Hepatocyte (in vitro differentiated cells): ENCODE measurements at regions not wholly inside any gene's neighbourhood (a gene's known extent, or its start where the extent isn't known, plus 50 kb on each side); places are given as distances from the start of the nearest gene placed in this dataset.
"Not testable (repeated sequence)": the region's sequence is repeated elsewhere in the genome, so short reads cannot be mapped to it uniquely, and the experiment has no call there.

Source experiments
- EZH2 ChIP-seq: fragments of 200-600 bp; sonication (generic); IDR thresholded peaks from 2 replicates; pipeline ENCODE4 v1.6.1; 2016; ENCODE audit warnings: antibody characterized with exemption, mild to moderate bottlenecking, borderline replicate concordance
- TF ChIP-seq, protein P1 (sequence below): fragments of 200-600 bp; sonication (generic); IDR thresholded peaks from 2 replicates; pipeline ENCODE4 v1.5.1; 2016; ENCODE audit warnings: antibody characterized with exemption, mild to moderate bottlenecking; ENCODE audit not compliant: poor library complexity

DNA sequence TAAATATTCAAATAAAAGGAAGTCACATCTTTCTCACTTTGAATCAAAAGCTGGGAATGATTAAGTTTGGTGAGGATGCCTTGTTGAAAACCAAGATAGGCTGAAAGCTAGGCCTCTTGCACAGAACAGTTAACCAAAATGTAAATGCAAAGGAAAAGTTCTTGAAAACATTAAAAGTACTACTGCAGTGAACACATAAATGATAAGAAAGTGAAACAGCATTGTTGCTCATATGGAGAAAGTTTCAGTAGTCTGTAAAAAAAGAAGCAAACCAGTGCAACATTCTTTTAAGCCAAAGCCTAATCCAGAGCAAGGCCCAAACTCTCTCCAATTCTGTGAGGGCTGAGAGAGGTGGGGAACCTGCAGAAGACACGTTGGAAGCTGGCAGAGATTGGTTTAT lies 1281.9 kb downstream of the CDH12 start:
- TF ChIP-seq EZH2, result not testable (repeated sequence)
- TF ChIP-seq, protein P1, sequence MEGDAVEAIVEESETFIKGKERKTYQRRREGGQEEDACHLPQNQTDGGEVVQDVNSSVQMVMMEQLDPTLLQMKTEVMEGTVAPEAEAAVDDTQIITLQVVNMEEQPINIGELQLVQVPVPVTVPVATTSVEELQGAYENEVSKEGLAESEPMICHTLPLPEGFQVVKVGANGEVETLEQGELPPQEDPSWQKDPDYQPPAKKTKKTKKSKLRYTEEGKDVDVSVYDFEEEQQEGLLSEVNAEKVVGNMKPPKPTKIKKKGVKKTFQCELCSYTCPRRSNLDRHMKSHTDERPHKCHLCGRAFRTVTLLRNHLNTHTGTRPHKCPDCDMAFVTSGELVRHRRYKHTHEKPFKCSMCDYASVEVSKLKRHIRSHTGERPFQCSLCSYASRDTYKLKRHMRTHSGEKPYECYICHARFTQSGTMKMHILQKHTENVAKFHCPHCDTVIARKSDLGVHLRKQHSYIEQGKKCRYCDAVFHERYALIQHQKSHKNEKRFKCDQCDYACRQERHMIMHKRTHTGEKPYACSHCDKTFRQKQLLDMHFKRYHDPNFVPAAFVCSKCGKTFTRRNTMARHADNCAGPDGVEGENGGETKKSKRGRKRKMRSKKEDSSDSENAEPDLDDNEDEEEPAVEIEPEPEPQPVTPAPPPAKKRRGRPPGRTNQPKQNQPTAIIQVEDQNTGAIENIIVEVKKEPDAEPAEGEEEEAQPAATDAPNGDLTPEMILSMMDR, result not testable (repeated sequence)
